Nephron progenitor cell (in vitro differentiated cells): ENCODE measurements at regions not wholly inside any gene's neighbourhood (a gene's known extent, or its start where the extent isn't known, plus 50 kb on each side); places are given as distances from the start of the nearest gene placed in this dataset.
"Not testable (repeated sequence)": the region's sequence is repeated elsewhere in the genome, so short reads cannot be mapped to it uniquely, and the experiment has no call there.

Experiments used
- DNase-seq: peaks from one replicate; pipeline ENCODE4 v3.0.0; 2021
- H3K27ac Mint-ChIP-seq: 2 replicates; pipeline ENCODE4 v1.8.0; 2021; ENCODE audit warnings: mild to moderate bottlenecking, moderate library complexity, mixed read lengths
- H3K27me3 Mint-ChIP-seq: 2 replicates; pipeline ENCODE4 v1.8.0; 2021; ENCODE audit warnings: mild to moderate bottlenecking, low read depth, mixed read lengths; ENCODE audit not compliant: poor library complexity
- H3K36me3 Mint-ChIP-seq: 2 replicates; pipeline ENCODE4 v1.8.0; 2021; ENCODE audit warnings: low read depth, mixed read lengths
- H3K4me1 Mint-ChIP-seq: 2 replicates; pipeline ENCODE4 v1.8.0; 2021; ENCODE audit warnings: mixed read lengths
- H3K4me3 Mint-ChIP-seq: 2 replicates; pipeline ENCODE4 v1.8.0; 2021; ENCODE audit warnings: mild to moderate bottlenecking, moderate library complexity, mixed read lengths
- H3K9me3 Mint-ChIP-seq: 2 replicates; pipeline ENCODE4 v1.8.0; 2021; ENCODE audit warnings: mild to moderate bottlenecking, moderate library complexity, mixed read lengths
- TF ChIP-seq, protein P1 (sequence below): fragments of 200-600 bp; sonication (generic); IDR thresholded peaks from 2 replicates; pipeline ENCODE4 v1.5.0; 2021; ENCODE audit warnings: antibody characterized with exemption

DNA sequence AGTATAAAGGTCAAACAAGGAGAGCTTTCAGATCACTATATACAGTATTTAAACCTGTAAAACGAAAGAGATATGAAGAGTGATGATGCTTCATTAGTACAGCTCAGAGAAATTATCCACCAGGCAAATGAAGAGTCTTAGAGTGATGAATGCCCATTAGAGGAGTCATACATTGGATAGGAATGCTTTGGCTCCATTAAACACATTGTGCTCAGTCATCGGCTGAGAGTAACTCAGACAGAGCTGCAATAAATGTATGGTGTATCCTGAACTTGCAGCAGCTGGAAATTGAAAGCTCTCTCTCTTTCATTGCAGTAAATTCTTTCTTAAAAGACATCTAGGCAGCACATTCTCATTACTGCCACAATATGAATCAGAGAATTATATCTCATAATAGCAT, 340.8 kb upstream of the SPHKAP start:
- no peaks in the 10 kb centered on the region for H3K4me1 Mint-ChIP-seq
- no peaks in the 10 kb centered on the region for H3K36me3 Mint-ChIP-seq
- H3K9me3 Mint-ChIP-seq, result no peaks in the 10 kb centered on the region
- H3K4me3 Mint-ChIP-seq, result no peak overlapping the region
- H3K27ac Mint-ChIP-seq, result no peak overlapping the region
- TF ChIP-seq, protein P1, sequence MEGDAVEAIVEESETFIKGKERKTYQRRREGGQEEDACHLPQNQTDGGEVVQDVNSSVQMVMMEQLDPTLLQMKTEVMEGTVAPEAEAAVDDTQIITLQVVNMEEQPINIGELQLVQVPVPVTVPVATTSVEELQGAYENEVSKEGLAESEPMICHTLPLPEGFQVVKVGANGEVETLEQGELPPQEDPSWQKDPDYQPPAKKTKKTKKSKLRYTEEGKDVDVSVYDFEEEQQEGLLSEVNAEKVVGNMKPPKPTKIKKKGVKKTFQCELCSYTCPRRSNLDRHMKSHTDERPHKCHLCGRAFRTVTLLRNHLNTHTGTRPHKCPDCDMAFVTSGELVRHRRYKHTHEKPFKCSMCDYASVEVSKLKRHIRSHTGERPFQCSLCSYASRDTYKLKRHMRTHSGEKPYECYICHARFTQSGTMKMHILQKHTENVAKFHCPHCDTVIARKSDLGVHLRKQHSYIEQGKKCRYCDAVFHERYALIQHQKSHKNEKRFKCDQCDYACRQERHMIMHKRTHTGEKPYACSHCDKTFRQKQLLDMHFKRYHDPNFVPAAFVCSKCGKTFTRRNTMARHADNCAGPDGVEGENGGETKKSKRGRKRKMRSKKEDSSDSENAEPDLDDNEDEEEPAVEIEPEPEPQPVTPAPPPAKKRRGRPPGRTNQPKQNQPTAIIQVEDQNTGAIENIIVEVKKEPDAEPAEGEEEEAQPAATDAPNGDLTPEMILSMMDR, result no peak
- no peaks in the 10 kb centered on the region for H3K27me3 Mint-ChIP-seq
- no peak for DNase-seq

DNA sequence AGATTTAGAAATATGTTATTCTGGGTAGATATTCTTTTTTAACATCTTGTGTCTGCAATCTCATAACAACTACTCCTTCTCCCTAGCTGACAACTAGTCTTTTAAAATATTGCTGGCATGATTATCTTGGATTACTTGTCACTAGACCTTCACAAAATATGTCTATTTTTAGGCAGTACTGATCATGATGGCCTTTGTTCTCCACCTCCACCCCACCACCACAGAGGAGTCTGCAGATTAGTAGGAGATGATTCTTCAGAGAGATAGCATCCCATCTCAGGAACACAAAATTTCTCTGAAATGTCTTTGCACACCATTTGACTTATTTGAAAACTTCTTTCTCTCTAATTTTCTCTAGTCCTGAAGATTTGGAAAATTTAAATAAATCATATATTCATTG, 338.1 kb upstream of the SPHKAP start:
- Mint-ChIP-seq H3K27me3 (no peaks in the 10 kb centered on the region), H3K36me3 (no peaks in the 10 kb centered on the region), H3K27ac (no peak overlapping the region), H3K4me1 (no peaks in the 10 kb centered on the region), H3K9me3 (no peaks in the 10 kb centered on the region), H3K4me3 (no peak overlapping the region)
- TF ChIP-seq, protein P1, result no peak
- DNase-seq, result no peak

DNA sequence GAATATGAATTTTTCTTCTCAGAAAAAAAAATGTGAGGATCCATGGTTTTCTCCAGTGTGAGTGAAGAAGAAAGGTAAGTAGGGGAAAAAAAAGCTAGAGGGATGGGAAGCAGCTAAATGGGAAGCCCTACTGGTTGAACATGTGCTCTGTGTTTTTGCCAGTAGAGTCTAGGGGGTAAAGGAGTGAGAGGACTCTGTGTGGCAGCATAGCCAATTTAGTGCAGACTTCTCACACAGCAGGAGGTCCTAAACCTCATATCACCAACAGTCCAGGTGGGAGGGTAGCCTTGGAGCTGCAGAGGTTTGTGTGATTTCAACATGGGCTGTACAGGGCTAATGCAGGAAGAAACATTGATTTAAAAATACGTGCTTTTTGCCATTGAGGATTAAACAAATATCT, 334.5 kb upstream of the SPHKAP start:
- Mint-ChIP-seq H3K4me1 (no peaks in the 10 kb centered on the region), H3K36me3 (no peaks in the 10 kb centered on the region), H3K9me3 (no peaks in the 10 kb centered on the region), H3K4me3 (no peak overlapping the region), H3K27ac (no peak overlapping the region), H3K27me3 (no peaks in the 10 kb centered on the region)
- TF ChIP-seq, protein P1, result no peak
- DNase-seq, result no peak

DNA sequence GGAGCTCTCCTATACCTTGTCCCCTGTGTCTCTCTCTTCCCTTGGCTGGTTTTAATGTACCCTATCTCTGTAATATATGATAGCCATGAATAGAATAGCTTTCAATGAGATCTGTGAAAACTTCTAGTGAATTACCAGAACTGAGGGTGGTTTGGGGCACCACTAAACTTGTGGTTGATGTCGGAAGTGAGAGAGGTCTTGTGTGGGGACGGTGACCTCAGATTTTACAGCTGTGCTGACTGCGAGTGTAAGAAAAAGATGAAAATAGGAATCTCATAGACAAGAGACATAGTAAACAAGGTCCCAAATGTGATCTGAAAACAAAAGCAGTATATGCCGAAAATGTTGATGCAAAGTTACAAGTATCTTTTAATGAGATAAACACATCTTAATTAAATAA, 332.0 kb upstream of the SPHKAP start:
- not testable (repeated sequence) for H3K36me3 Mint-ChIP-seq

DNA sequence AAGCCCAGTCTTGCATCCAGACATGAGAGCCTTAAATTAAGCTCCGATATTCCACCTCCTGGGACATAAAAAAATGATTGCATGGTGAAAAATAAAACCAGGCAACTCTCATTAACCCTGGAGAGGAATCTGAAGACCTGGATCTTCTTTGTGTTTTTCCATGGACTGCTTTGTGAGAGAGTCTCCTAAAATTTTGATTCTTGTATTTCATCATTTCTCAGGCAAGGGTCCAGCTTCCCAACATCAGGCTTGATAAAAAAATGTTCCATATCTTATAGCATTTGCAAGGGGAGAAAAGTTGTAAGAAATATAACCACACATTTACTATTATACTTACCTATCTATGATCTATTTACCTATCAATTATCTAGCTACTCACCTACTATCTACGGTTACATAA, 327.5 kb upstream of the SPHKAP start:
- Mint-ChIP-seq H3K27ac (no peak overlapping the region), H3K4me3 (no peak overlapping the region), H3K4me1 (peaks cover 23% of the 10 kb centered on the region), H3K9me3 (no peaks in the 10 kb centered on the region), H3K27me3 (peaks cover 6% of the 10 kb centered on the region), H3K36me3 (no peaks in the 10 kb centered on the region)
- TF ChIP-seq, protein P1, result no peak
- DNase-seq, result no peak

More for the DNA sequence above, 332.0 kb upstream of the SPHKAP start:
- not testable (repeated sequence) for H3K9me3 Mint-ChIP-seq, H3K27me3 Mint-ChIP-seq, H3K27ac Mint-ChIP-seq, H3K4me1 Mint-ChIP-seq, DNase-seq, H3K4me3 Mint-ChIP-seq

DNA sequence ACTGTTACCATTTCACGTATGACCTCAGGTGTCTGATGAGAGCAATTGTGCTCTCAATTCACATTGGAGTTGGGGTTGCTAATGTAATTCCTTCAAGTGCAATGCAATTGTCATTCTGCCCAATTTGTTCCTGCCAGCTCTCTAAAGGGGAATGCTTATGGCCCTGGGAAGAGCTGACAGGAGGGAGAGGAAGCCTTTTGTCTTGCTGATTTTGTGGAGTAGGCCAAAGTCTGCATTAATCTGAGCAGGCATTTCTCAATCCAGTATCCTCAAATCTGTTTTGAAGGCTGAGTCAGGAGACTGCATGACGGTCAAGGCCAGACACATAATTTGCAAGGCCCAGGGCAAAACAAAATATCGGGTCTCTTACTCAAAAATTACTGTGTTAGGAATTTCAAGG, 326.4 kb upstream of the SPHKAP start:
- no peaks in the 10 kb centered on the region for H3K9me3 Mint-ChIP-seq
- H3K36me3 Mint-ChIP-seq, result no peaks in the 10 kb centered on the region
- TF ChIP-seq, protein P1, result no peak
- H3K27me3 Mint-ChIP-seq, result peaks cover 6% of the 10 kb centered on the region
- peak overlapping the region; percentile 50 for H3K27ac Mint-ChIP-seq
- DNase-seq, result no peak
- H3K4me3 Mint-ChIP-seq, result no peak overlapping the region
- peaks cover 23% of the 10 kb centered on the region for H3K4me1 Mint-ChIP-seq
